ENCODE measurements at regions not wholly inside any gene's neighbourhood (a gene's known extent, or its start where the extent isn't known, plus 50 kb on each side); places are given as distances from the start of the nearest gene placed in this dataset.

DNA sequence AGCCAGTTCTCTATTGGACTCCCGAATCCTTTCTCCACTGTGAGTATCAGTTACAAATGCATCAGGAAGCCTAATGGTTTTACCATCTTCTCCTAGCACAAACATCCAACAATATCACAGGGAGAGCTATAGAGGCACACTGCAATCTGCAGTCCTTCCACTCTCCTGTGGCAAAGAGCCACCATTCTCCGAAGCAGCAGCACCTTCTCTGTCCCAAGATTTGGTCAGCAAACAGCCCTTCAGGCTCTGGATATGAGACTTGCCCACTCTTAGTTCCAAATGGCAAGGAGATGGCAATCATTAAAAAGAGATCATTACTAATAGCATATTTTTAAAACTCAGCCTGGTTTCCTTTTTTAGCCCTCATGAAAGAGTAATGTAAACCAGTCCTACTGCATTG, 223.4 kb downstream of the HS3ST3A1 start:
- no peak overlapping the region for H3K4me3 ChIP-seq
- no peaks in the 10 kb centered on the region for H3K9me3 ChIP-seq
- H3K27ac ChIP-seq = no peak overlapping the region
- no peaks in the 10 kb centered on the region for H3K4me1 ChIP-seq
- DNase-seq (ENCODE audit: low spot score) = no peak
- TF ChIP-seq, protein P1, sequence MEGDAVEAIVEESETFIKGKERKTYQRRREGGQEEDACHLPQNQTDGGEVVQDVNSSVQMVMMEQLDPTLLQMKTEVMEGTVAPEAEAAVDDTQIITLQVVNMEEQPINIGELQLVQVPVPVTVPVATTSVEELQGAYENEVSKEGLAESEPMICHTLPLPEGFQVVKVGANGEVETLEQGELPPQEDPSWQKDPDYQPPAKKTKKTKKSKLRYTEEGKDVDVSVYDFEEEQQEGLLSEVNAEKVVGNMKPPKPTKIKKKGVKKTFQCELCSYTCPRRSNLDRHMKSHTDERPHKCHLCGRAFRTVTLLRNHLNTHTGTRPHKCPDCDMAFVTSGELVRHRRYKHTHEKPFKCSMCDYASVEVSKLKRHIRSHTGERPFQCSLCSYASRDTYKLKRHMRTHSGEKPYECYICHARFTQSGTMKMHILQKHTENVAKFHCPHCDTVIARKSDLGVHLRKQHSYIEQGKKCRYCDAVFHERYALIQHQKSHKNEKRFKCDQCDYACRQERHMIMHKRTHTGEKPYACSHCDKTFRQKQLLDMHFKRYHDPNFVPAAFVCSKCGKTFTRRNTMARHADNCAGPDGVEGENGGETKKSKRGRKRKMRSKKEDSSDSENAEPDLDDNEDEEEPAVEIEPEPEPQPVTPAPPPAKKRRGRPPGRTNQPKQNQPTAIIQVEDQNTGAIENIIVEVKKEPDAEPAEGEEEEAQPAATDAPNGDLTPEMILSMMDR (IDR thresholded peaks at IDR 0.05) = no peak
- no peaks in the 10 kb centered on the region for H3K36me3 ChIP-seq
- no peaks in the 10 kb centered on the region for H3K27me3 ChIP-seq

DNA sequence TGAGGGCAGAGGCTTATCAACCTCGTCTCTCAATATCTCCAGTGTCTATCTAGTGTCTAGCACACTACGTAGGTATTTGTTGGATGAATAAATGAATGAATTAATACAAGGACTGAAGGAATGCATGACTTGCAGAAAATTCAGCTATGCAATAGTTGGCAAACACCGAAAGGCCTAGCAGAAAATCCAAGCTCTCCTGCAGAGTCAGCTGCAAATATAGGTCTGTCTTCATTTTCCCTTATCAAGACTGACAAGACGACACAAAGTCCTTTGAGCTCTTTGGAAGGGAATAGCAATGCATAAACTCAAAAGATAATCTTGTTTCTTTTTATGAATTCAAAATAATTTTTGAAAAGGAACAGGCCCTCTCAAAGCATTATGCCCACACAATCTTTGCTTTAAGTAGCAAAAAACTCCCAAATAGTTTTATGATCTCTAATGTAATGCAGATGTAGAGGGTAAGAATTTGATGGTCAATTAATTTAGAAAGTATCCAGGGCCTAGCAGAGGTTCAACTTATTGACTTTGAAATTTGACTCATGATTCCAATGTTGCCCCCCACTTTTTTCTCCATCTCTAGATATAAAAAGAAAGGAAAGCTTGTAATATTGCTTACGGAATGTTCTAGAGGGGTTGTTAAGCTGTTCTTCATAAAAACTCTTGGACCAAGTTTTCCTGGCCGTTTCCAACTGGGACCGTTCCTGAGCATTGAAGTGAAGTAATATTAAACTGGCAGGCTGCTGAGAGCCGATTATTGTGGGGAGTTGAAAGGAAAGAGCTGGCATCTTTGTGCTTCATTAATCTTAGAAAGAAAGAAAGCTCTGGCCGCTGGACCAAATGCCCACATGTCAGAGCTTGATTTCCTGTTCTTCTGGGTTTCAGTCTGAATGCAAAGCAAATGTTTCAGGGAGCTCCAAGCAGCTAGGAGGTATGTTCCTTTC, 227.3 kb downstream of the HS3ST3A1 start:
- Histone ChIP-seq H3K27me3 (no peaks in the 10 kb centered on the region), H3K27ac (no peak overlapping the region), H3K4me3 (no peak overlapping the region), H3K36me3 (no peaks in the 10 kb centered on the region), H3K9me3 (no peaks in the 10 kb centered on the region), H3K4me1 (no peaks in the 10 kb centered on the region)
- TF ChIP-seq, protein P1 (IDR thresholded peaks at IDR 0.05) = no peak
- DNase-seq (ENCODE audit: low spot score) = no peak

DNA sequence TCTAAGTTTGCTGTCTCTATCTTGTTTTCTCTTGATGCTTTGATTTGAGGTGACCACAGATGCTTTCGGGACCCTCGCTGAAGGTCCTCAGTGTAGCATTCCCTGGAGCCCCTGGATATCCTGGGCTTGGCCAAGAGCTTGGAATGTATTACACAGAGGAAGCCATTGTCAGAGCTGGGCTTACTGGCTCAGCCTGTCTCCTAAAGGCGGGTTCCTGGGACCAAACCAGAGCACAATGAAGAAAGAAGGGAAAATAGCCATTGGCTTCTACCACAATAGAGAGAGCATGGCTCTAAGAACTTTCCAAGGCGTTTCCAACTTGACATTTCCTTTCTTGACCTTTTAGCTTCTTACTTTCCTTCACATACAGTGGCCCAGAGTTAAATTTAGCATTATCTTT, 229.3 kb downstream of the HS3ST3A1 start:
- no peak overlapping the region for H3K4me3 ChIP-seq
- H3K36me3 ChIP-seq = no peaks in the 10 kb centered on the region
- H3K27ac ChIP-seq = no peak overlapping the region
- H3K27me3 ChIP-seq = no peaks in the 10 kb centered on the region
- H3K4me1 ChIP-seq = no peaks in the 10 kb centered on the region
- DNase-seq (ENCODE audit: low spot score) = no peak
- TF ChIP-seq, protein P1 (IDR thresholded peaks at IDR 0.05) = no peak
- no peaks in the 10 kb centered on the region for H3K9me3 ChIP-seq

DNA sequence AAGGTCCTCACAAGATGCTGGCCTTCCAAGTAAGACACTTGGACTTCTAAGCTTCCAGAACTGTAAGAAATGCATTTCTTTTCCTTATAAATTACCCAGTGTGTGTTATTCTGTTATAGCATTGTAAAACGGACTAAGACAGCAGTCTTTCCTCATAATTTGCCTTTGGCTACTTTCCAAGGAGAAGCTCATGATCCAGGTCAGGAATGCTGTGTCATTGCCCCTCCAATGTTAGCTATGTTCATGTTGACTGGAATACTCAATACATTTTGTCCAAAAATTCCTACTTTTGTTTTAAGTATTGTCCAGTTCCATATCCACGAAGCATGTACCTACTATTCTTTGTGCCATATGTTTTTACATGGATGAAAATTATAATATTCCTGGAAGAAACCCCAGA, 234.6 kb downstream of the HS3ST3A1 start:
- Histone ChIP-seq H3K27me3 (no peaks in the 10 kb centered on the region), H3K9me3 (no peaks in the 10 kb centered on the region), H3K27ac (no peak overlapping the region), H3K4me3 (no peak overlapping the region), H3K4me1 (no peaks in the 10 kb centered on the region), H3K36me3 (no peaks in the 10 kb centered on the region)
- TF ChIP-seq, protein P1 (IDR thresholded peaks at IDR 0.05) = no peak
- DNase-seq (ENCODE audit: low spot score) = no peak

DNA sequence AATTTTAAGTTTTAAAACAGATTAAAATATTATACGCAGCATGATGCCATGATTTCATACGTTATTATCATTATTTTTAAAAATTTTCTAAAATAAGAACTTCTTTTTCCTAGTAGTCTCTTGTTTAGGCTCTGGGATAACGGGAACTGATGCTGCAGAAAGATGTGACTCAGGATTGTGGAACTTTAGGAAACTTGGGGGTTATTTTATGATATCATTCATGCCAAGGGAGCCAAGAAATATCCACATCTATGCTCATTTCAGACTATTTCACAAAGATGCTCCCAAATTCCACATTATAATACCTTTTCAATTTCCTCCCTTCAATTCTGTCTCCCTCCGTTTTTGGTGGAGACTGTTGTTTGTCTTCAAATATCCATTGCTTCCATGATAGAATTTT, 236.4 kb downstream of the HS3ST3A1 start:
- Histone ChIP-seq H3K4me1 (no peaks in the 10 kb centered on the region), H3K36me3 (no peaks in the 10 kb centered on the region), H3K4me3 (no peak overlapping the region), H3K9me3 (no peaks in the 10 kb centered on the region), H3K27ac (no peak overlapping the region), H3K27me3 (no peaks in the 10 kb centered on the region)
- TF ChIP-seq, protein P1 (IDR thresholded peaks at IDR 0.05) = no peak
- no peak for DNase-seq (ENCODE audit: low spot score)

Data from right atrium auricular region (tissue), 2 donors.